HuH-7.5 (cell line): ENCODE measurements at regions not wholly inside any gene's neighbourhood (a gene's known extent, or its start where the extent isn't known, plus 50 kb on each side); places are given as distances from the start of the nearest gene placed in this dataset.
"Not testable (repeated sequence)": the region's sequence is repeated elsewhere in the genome, so short reads cannot be mapped to it uniquely, and the experiment has no call there.

ENCODE experiments used
- DNase-seq: peaks from one replicate; pipeline ENCODE4 v3.0.0; 2011; ENCODE audit warnings: low spot score

DNA sequence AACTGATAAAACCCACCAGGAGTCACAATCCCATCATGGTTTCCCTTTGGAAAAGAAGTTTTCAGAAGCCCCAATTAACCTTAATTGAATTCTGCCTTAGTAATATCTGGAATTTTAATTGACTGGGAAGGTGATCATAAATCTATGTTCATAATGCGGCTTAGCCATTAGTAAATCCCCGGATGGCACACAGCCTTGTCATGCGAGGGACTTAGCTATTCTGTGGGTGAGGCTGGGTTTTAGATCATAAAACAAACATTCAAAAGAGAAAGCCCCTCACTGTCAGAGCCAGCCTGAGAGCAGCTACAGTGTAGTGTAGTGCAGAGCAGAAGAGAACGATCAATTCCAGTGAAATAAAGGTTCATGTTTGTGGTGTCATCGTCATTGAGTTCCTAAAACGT is 124.0 kb upstream of the NOCT start:
- DNase-seq, result no peak

- DNase-seq, result no peak
These were observed 124.5 kb upstream of the NOCT start for GRCh38 chr4:138890891-138891570.

DNA sequence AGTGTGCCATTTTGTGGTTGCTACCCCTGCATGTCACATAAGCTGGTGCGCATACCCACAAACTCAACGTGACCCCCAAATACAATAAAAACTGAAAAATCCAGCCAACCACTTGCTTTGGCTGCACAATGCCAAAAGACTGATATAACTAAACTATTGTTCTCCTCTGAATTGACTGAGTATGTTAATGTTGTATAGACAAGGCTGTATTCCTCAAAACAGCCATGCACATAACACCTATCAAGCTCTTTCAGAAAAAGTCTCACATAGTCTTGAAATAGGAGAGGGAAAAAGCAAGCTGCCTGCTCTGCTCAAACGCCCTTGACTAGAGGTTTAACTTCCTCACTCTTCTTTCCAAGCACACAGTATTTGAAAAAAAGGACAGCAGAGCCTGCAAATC is 126.4 kb upstream of the NOCT start:
- no peak for DNase-seq

- no peak for DNase-seq
These were observed 127.8 kb upstream of the NOCT start for GRCh38 chr4:138887741-138888140.

DNA sequence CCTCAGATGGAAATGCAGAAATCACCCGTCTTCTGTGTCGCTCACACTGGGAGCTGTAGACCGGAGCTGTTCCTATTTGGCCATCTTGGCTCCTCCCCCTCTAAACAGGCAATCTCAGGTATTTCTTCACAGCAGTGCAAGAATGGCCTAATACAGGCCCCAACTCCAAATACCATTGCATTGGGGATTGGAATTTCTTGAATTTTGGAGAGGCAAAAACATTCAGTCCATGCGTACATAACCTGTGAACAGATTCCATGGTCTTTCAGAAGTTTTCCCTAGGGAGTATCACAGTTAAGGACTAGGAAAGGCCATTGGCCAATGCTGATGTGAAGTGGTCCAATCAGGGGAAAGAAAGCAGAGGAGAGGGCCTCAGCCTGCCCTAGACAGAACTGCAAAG is 128.2 kb upstream of the NOCT start:
- DNase-seq, result no peak

- DNase-seq, result no peak
These were observed 135.8 kb upstream of the NOCT start for GRCh38 chr4:138879757-138880156.

DNA sequence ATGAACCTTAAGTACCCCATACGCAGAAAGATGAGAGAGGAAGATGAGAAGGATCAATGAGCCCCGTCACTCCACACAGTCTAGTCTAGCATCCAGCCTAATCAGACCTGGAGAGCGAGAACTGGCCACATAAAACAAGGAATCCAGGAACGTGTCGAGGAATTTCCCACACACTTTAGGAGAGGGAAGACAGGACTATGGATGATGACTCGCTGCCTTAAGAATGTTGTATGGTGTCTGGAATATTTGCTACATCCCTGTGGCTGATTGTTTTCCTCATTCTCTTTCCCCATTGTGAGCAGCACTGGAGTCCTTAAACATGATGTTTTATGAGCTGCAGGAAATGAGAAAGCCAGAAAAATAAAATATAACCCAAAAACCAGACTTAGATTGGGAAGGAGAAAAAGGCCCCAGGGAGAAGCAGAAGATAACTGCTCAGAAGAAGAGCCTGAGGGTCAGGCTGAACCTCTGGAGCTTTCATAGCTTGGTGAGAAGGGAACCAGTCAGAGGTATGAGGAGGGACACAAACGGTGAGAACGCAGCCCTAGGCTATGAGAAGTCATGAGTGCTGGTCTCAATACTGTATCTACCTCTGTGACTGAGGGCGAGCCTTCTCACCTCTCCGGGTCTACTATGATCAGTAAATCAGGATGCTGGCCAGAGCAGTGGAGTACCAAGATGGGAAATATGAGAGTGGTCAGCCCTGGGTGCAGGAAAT is 139.5 kb upstream of the NOCT start:
- DNase-seq, result no peak

DNA sequence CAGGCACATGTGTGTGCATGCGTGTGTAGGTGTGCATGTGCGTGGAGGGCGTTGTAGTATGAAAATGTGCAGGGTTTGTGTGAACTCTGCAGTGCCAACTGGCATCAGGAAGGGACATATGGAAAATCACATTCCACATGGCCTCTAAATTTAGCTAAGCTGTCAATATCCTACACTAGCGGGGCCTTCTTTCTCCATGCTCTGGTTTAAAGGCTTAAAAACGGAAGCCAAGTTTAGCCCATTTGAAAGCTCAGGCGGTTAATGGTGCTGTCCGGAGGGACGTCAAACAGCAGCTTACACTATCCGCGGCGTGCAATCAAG is 144.1 kb upstream of the NOCT start:
- DNase-seq, result no peak

DNA sequence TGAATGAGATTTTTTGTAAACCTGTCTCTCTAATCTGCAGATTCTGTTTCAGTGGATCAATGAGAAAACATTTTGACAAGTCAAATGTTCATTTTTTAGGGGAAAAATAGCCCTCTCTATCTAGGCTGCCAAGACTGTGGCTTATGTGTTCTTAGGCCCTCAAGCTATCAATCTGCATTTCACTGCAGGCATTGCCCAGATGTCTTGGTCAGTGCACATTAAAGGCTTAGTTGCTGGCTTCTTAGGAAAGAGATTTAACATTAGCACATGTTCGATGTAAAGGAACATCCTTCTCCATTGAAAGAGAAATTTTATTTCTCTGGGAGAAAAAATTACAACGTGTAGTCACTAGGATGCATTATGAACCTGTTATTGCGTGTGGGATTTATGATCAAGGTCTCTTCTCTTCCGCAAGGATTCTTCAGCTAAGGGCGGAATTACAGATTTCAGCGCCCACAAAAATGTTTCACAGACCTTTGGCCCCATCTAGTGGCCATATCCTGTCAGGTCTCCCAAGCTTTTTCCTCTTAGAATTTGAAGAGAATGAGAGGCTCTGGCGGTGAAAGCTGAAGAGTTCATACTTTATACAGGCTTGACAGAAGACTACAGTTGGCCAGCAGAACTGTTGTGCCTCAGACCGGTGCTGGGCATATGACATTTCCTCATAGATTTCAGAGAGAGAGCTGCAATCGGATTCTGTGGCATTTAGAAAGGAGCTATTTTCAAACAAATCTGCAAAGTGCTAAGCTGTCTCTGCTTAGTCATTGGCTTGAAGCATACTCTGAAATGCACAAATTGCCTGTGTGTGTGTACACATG is 144.6 kb upstream of the NOCT start:
- DNase-seq, result peak; percentile 39

DNA sequence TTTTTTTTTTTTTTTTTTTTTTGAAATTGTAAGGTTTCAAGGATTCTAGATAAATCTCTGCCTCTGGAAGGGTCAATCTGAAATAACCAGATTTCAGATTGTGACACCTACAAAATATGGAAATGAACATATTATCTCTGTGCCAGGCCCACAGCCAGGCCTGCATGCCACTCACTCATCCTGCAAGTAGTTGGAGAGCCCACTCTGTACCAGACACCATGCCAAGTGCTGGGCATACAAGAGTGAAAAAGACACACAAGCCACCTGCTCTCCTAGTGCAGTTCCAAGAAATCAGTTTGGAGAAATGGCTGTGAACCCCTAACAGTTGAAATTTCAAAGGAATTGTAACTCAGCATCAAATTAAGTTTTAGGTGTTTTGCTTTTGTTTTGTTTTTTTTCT is 145.9 kb upstream of the NOCT start:
- DNase-seq, result no peak

GRCh38 chr4:138869165-138869564 is 146.4 kb upstream of the NOCT start:
- DNase-seq, result no peak

- DNase-seq, result no peak
These were observed 147.0 kb upstream of the NOCT start for GRCh38 chr4:138868562-138868961.

- no peak for DNase-seq
These were observed 148.2 kb upstream of the NOCT start for GRCh38 chr4:138867404-138867803.

DNA sequence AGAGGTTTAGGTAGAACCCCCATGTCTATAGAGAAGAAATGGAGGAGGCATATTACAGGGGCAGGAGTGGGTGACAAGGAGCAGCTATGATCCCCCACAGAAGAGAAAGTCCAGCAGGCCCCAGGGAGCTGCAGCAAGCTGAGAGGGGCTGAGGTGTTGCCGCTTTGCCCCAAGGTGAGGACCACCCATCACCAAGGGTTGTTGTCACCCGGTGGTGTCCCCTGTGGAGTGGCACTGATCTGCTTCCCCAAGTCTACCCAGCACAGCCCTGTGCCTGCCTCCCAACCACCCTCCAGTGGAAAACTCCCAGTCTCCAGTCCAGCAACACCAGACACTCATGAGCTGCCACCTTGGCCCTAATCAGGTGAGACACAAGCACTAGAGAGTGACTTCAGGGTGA is 149.3 kb upstream of the NOCT start:
- no peak for DNase-seq

DNA sequence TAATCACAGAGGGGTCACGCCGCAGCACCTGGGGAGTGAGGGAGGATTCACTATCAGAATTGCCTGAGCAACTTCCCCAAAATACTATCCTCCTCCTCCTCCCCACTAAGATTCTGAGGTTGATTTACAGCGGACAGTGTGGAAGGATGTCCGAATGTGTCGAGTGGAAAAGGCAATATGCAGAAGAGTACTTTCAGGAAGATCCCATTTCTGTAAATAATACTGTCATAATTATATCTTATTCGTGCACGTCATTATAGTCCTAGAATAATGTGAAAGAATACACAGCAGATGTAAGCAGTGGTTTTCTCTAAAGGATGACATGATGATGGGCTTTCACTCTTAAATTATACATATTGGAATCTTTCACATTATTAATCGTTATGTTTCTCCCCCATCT is 149.8 kb upstream of the NOCT start:
- DNase-seq, result no peak

DNA sequence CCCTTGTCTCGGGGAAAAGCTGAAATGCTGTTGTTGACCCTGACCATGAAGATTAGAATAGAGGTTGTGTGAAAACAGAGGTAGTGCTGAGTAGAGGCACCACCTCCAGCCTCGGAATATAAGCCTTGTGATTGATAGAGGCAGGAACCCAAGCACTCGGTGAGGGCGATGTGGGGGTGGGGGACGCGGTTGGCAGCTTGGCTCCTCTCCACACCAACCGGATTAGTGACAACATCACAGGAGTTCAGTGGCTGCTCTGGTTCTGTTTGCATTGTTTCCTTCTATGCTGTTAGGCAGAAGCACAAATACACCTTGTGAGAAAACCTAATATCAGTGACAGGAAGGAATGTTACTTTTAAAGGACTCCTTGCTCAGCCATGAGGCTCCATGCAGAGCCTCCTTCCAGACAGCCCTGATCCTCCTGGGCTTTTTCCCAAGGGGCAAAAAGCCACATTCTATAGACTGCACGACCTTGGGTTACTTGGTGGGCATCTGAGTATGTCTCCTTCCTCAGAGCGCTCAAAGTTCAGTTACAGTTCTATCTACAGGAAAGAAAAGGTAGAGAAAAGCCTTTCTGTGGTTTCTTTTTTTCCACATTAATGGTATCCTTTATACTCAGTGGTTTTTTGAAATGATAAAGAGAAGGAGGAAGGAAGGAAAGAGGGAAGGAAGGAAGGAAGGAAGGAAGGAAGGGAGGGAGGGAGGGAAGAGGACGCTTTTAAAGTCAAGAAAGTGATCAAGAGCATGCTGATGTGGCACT is 150.4 kb upstream of the NOCT start:
- no peak for DNase-seq

DNA sequence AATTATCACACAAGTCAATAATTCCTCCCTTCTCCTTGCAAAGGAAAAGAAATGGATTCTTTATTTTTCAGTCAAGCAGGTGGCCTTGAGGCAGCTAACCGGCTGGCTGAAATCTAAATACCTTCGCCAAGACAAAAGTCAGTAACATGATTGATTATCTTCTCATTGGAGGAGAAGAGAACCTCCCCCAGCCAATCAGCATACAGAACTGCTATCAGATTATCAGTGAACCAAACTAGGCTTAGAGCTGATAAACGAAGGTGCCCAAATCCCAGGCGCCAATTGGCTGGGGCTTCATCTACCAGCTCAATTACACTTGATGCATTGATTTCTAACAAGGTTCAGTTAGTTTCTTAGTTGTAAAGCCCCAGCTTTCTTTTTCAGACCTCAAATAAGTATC is 152.4 kb upstream of the NOCT start:
- no peak for DNase-seq

GRCh38 chr4:138861135-138861534 is 154.4 kb upstream of the NOCT start:
- DNase-seq, result no peak

DNA sequence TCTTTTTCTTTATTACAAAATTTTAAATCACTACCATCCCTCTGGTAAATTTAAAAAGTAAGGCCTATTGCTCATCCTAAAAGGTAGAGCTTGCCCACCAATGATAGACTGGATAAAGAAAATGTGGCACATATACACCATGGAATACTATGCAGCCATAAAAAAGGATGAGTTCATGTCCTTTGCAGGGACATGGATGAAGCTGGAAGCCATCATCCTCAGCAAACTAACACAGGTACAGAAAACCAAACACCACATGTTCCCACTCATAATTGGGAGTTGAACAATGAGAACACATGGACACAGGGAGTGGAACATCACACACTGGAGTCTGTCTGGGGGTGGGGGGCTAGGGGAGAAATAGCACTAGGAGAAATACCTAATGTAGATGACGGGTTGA is 155.2 kb upstream of the NOCT start:
- not testable (repeated sequence) for DNase-seq

GRCh38 chr4:138859254-138859653 is 156.3 kb upstream of the NOCT start:
- no peak for DNase-seq

DNA sequence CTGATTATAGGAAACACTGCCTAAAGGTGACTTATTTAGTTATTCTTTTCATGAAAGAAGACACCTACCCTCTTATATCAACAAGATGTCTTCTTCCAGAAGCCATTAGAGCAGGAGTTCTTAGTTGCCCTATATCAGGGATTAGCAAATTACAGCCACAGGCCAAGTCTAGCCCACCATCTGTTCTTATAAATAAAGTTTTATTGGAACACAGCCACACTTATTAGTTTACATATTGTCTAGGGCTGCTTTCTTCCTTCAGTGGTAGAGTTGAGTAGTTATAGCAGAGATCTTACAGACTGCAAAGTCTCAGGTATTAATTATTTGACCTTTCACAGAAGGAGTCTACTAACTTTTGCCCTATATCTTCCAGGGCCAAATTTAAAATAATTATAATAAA is 157.2 kb upstream of the NOCT start:
- DNase-seq, result no peak

GRCh38 chr4:138857416-138857815 is 158.2 kb upstream of the NOCT start:
- DNase-seq, result no peak

DNA sequence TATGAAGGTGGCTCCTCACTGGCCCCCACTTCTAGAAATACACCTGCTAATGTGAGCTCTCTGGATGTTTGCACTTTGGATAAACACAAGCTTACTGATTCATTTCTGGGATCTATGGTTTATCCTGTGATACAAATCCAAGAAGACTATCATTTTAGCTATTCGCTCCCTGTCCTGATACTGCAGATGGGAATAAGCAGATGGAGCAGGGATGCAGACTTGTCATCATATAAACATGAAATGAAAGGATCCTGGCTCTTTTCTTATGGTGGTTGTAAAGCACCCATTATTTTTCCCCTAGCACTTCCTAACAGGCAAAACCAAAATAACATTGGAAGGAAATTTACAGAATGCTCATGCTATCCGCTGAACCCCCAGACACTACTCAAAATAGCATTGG is 162.9 kb upstream of the NOCT start:
- no peak for DNase-seq
